ENCODE measurements at regions not wholly inside any gene's neighbourhood (a gene's known extent, or its start where the extent isn't known, plus 50 kb on each side); places are given as distances from the start of the nearest gene placed in this dataset.
A peak's percentile ranks its signal among the peaks of the same experiment; 100 is the strongest.

DNA sequence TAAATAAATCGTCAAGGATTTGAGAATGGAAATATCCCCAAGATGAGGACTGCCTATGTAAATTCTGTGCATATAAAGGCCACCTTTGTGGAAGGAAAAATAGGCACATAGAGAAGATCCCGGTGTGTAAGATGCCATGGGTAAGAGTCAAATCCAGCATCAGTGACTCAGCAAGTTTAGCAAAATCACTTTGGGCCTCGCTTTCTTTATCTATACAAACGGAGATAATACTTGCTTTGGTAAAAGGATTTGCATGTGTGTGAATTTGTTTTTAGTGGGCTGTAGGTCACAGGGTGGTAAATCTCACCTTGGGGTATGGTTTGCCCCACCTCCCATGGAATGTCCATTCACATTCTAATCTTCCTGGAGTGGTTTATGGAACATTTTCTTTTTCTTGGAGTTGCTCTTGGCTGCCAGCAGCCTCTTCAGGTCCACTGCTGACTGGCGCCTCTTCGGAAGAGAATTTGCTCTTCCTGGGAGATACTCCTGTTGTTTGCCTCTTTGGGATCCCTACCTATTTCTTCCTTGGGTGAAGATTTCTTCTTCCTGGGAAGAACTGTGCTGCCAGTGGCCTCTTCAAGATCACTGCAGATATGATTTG is 587.6 kb downstream of the CDH11 start:
- H3K4me3 Mint-ChIP-seq, result no peak overlapping the region
- H3K4me1 Mint-ChIP-seq (ENCODE audit: low read depth), result peaks cover 10% of the 10 kb centered on the region; the same call in 1 of the 2 replicates
- no peak overlapping the region; the same call in 1 of the 2 replicates for H3K27ac Mint-ChIP-seq
- TF ChIP-seq CTCF (IDR thresholded peaks at IDR 0.05), result no peak
- H3K36me3 Mint-ChIP-seq (ENCODE audit: low read depth), result no peaks in the 10 kb centered on the region
- H3K27me3 Mint-ChIP-seq (ENCODE audit: insufficient read depth), result peaks cover 4% of the 10 kb centered on the region
- H3K9me3 Mint-ChIP-seq, result no peaks in the 10 kb centered on the region
- DNase-seq, result no peak

DNA sequence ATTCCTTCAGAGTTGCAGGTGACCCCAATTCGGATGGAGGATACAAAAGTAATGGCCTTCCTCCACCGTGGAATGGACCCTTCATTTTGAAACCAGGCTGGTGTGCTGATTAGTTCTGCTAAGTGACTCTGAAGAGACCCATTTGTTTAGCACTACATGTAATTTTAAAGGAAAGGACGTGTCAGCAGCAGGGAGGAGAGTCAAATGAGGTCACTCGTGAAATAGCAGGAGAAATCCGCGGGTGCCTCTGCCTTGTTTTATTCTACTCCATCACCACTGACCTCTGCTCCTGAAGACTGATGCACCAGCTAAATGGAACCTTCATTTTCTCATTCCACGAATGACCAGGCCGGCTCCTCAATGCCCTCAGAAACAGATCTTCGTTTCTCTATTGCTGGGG is 589.2 kb downstream of the CDH11 start:
- Mint-ChIP-seq H3K9me3 (no peaks in the 10 kb centered on the region), H3K27me3 (ENCODE audit: insufficient read depth) (peaks cover 4% of the 10 kb centered on the region), H3K36me3 (ENCODE audit: low read depth) (no peaks in the 10 kb centered on the region), H3K4me1 (ENCODE audit: low read depth) (peaks cover 10% of the 10 kb centered on the region; the same call in 1 of the 2 replicates), H3K4me3 (no peak overlapping the region; the same call in 1 of the 2 replicates), H3K27ac (no peak overlapping the region)
- no peak for DNase-seq
- no peak for TF ChIP-seq CTCF (IDR thresholded peaks at IDR 0.05)

- Mint-ChIP-seq H3K27me3 (ENCODE audit: insufficient read depth) (peaks cover 4% of the 10 kb centered on the region), H3K4me1 (ENCODE audit: low read depth) (peaks cover 10% of the 10 kb centered on the region; the same call in 1 of the 2 replicates), H3K4me3 (peak overlapping the region; percentile 66; the same call in 1 of the 2 replicates), H3K9me3 (no peaks in the 10 kb centered on the region), H3K27ac (no peak overlapping the region), H3K36me3 (ENCODE audit: low read depth) (no peaks in the 10 kb centered on the region)
- no peak for DNase-seq
- TF ChIP-seq CTCF (IDR thresholded peaks at IDR 0.05), result no peak
Measured at GRCh38 chr16:64532117-64532516, 589.7 kb downstream of the CDH11 start.

GRCh38 chr16:64531401-64531800 is 590.5 kb downstream of the CDH11 start:
- no peak overlapping the region for H3K27ac Mint-ChIP-seq
- no peaks in the 10 kb centered on the region for H3K9me3 Mint-ChIP-seq
- peaks cover 10% of the 10 kb centered on the region; the same call in 1 of the 2 replicates for H3K4me1 Mint-ChIP-seq (ENCODE audit: low read depth)
- no peak overlapping the region; the same call in 1 of the 2 replicates for H3K4me3 Mint-ChIP-seq
- peaks cover 3% of the 10 kb centered on the region for H3K27me3 Mint-ChIP-seq (ENCODE audit: insufficient read depth)
- no peaks in the 10 kb centered on the region for H3K36me3 Mint-ChIP-seq (ENCODE audit: low read depth)
- no peak for DNase-seq
- no peak for TF ChIP-seq CTCF (IDR thresholded peaks at IDR 0.05)

- TF ChIP-seq CTCF (IDR thresholded peaks at IDR 0.05), result no peak
- H3K9me3 Mint-ChIP-seq, result no peaks in the 10 kb centered on the region
- H3K27me3 Mint-ChIP-seq (ENCODE audit: insufficient read depth), result peaks cover 3% of the 10 kb centered on the region; the same call in 1 of the 2 replicates
- H3K4me3 Mint-ChIP-seq, result no peak overlapping the region
- H3K27ac Mint-ChIP-seq, result no peak overlapping the region
- no peak for DNase-seq
- H3K36me3 Mint-ChIP-seq (ENCODE audit: low read depth), result no peaks in the 10 kb centered on the region
- no peaks in the 10 kb centered on the region for H3K4me1 Mint-ChIP-seq (ENCODE audit: low read depth)
Measured at GRCh38 chr16:64522548-64522947, 599.3 kb downstream of the CDH11 start.

Data from HFFc6 (cell line).